NCI-H2171 treated with DMSO at 0.1 percent for 48 hours (cell line): ENCODE measurements at regions not wholly inside any gene's neighbourhood (a gene's known extent, or its start where the extent isn't known, plus 50 kb on each side); places are given as distances from the start of the nearest gene placed in this dataset.
"Not testable (repeated sequence)": the region's sequence is repeated elsewhere in the genome, so short reads cannot be mapped to it uniquely, and the experiment has no call there.

Experiments used
- DNase-seq: peaks from one replicate; lab custom pipeline; 2025; lab: John Stamatoyannopoulos, UW

DNA sequence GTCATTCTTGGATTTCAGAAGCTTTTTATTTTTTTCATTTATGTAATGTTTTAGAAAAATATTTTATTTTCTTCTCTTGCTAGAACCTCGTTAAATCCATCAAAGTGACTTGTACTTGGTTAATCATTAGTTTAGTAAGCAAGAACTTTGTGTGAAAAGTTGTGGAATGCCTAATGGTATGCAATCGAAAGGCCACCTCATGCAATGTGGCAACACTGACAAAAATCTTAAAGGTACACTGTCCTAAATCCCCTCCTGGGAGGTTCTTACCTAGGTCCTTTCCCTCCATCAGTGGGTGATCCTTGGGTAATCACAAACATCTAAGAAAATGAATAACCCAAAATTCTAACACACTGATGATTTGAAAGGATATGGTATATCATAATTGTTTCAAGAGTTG, 304.2 kb downstream of the DNAH5 start:
- DNase-seq: no peak

DNA sequence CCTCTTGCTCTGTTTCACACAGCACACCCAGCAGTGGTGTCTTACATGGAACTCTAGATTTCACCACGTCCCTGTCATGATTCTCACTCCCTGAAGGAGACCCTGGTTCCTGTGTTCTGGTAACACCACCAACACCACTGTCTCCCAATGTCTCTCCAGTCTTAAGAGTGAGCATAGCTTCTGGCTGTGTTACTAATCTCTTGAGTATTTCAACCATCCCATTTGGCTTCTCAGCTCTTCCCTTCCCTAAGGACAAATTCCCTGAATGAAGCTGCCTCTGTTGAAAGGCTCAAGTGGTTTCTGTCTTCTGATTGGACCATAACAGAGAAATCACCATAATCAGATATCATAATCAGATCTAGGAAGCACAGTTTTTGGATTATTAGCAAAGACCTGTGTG, 311.8 kb downstream of the DNAH5 start:
- DNase-seq: no peak

DNA sequence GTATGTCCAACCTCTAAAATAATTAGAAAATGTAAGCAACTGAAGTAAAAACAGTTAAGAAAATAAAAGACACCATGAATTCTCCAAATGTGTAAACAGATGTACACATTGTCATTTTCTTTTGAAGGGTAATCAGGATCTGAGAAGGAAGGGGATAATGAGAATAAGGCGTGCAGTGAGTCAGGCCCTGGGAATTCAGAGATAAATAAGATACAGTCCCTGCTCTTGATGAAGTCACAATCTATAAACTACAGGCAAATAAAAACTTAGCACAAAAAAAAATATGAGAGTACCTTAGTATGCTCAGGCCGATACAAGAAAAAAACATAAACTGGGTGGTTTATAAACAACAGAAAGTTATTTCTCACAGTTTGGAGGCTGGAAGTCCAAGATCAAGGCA, 315.3 kb downstream of the DNAH5 start:
- no peak for DNase-seq

DNA sequence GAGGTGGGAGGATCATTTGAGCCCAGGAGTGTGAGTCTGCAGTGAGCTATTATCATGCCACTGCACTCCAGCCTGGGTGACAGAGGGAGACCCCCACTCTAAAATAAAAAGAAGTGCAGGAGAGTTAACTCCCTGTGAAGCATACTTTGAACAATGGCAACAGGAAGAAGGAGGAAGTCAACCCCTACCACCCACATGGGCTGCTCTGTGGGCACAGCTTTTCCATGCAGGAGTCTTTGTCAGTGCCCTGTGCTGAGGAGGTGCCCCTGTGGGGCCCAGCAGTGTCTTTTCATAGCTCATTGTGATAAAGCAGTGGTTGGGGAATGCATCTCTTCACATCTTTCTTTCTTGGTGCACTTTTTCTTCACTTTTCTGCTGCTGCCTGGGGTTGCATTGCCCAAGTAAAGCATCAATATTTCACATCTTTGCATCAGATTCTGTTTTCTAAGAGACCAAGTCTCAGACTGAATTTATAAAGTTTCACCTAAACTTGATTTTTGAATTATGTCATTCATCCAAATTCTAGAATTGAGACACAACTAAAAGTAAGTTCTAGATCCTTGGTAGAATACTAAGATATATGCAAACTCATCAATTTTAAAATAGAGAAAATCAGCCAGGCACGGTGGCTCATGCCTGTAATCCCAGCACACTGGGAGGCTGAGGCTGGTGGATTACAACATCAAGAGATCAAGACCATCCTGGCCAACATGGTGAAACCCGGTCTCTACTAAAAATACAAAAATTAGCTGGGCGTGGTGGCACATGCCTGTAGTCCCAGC, 316.6 kb downstream of the DNAH5 start:
- DNase-seq: no peak

DNA sequence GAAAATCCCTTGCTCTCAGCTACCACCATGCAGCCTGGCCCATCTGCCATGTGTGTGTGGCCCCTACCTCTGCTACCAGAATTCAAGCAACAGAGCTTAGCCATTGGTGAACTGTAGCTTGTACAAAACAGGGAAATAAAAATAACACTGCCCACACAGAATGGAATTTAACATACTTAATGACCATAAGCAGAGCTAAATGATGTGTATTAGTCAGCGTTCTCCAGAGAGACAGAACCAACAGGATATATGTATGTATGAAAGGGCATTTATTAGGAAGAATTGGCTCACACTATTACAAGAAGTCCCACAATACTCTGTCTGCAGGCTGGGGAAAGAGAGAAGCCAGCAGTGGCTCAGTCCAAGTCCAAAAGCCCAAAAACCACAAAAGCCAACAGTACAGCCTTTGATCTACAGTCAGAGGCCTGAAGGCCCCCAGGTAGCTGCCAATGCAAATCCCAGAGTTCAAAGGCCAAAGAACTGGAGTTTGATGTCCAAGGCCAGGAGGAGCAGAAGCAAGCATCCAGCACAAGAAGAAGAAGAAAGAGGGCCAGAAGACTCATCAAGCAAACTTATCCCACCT, 318.8 kb downstream of the DNAH5 start:
- no peak for DNase-seq

DNA sequence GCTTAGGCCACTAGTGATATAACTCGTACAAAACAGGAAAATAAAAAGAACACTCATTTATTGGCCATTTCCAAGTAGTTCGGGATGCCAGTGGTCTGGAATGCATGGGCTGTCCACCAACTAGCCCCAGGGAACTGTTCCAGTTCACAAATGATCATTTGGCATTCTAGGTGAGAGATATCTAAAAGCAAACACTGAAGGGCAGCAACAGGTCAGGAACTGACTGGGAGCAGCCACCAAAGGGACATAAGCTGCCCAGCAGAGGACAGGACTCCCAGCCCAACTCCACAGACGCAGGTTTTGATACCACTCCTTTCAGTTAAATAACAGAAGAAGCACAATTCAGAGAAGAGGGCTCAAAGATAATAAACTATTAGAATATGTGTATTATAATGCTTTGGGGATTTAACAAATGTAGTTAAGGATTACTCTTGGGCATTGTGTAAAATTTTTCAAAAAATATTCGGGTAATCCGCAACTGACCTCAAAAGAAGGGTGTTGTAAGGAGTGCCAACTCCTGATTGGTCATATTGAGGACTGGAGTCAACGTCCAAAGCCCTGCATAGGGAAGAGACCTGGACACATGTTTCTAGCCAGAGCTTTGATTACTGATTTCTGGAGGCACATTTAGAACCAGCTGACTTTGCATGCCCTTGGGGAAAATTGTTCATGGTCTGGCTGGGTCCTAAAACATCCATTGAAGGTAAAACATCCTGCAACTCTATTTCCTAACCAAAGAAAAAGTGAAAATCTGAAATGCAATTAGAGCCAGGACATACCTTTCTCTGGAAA, 320.0 kb downstream of the DNAH5 start:
- no peak for DNase-seq

DNA sequence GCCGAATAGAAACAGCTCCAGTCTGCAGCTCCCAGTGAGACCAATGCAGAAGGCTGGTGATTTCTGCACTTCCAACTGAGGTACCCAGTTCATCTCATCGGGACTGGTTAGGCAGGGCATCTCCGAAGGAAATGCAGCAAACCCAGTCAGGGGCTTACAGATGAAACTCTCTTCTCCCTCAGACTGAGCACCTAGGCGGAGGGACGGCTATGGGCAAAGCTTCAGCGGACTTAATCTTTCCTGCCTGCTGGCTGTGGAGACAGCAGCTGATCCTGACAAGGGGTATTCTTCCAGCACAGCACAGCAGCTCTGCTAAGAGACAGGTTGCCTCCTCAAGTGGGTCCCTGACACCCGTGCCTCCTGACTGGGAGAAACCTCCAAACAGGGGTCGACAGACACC, 330.9 kb downstream of the DNAH5 start:
- DNase-seq: no peak

DNA sequence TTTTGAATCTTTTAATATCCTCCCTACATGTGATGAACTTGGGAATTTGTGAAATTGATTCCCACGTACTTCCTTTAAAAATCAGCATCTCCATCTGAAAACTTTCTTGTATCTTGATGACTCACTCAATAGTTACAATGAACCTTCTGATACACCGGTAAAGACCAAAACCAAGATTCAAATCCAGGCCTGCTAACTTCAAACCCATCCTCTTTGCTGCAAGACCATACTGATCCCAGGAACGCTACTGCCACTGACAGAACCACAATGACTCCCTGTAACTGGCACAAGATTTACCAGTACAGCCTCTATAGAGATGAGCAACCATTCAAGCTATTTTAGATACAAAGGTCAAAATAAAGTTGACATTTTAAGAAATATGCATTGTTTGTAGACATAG, 332.9 kb downstream of the DNAH5 start:
- no peak for DNase-seq

DNA sequence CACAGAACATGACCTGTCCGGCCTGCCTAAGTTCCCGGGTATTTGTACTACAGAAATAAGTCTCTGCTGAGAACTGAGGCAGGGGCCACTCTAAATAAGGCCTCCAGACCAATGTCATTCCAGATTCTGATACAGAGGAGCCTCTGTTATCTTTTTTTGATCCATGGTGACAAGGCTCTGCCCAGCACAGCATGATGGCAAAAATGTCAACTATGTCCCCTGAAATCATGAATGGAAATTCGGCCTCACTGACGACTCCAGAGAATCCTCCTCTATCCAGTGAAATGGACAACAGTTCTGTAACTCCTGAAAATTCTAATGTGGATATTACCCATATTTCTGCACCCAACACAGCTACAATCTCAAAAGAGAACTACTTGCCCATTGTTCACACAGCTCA, 335.0 kb downstream of the DNAH5 start:
- no peak for DNase-seq

DNA sequence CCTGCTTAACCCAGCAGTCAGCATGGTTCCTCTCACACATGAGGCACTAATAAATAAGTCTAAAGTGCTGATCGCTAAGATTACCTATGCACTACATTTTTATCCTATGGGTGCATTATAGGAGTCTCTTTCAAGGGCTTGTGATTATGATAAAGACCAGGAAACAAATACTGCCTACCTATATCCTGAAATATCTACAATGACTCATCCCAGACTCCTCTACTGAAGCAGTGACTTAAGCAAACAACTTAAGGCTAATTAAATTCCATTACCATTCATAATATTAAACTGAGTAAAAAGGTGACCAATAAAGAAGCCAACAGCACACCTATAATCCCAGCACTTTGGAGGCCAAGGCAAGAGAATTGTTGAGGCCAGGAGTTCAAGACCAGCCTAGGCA, 338.4 kb downstream of the DNAH5 start:
- no peak for DNase-seq

DNA sequence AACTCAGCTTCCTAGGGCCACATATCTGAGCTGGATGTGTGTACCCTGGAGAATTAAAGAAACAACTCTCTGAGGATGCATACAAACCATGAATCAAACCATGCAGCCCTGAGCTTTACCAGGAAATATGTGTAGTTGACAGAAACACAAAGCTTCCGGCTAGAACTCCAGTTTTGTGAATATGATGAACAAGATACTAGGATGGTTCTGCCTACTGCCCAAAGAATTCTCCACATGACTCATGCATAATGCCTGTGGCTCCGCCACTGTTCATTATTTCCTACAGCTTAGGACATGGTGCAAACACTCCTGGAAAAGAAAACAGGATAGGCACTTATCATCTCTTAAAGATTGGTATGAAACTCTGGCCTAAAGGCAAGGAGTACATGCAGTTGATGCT, 343.4 kb downstream of the DNAH5 start:
- DNase-seq: no peak

DNA sequence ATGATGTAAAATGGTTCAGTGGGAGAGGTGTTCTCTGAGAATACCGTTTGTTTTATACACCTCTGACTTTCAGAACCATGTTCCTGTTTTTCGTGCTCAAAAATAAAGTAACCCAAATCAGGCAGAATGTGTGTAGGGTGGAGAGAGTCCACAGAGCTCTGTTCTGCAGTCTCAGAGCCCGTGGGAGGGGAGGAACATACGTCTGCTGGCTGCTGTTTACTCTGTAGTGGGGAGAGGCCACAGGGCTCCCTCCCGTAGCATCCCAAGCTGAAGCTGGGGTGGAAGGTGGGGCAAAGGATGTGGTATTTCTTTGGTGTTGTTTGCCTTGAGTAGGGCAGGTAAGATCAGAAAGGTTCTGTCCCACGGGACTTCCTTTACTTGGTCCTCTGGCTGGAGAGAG, 348.5 kb downstream of the DNAH5 start:
- DNase-seq: no peak

DNA sequence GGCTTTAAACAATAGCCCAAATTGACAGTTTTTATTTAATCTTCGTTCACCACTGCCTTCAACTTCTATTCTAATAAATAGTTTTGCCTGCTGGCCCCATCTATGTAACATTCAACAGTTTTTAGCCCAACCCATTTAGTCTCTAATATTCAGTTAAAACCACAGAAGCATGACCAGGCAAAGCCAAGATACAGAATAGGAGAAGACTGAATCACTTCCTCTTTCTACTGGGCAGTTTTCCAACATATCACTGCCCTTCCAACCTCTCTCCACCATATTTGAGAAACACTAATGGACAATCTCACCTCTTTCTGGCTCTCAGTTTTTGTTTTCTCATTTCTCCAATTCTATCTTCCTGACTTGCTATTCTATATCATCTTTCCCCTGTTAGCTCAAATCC, 352.9 kb downstream of the DNAH5 start:
- no peak for DNase-seq

DNA sequence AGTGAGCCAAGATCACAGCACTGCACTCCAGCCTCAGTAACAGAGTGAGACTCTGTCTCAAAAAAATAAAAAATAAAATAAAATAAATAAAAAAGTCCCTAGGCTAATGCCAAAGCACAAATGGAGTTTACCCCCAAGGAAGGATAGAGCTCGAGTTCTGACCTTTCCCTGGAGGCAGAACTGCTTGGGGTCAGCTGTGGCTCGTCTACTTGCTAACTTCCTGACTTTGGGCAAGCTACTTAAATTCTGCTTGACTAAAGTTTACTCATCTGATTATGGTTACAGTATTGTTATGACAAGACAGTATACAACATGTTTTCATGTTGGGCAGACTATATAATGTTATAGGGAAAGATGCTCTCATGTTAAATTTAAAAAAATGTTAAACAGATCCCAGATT, 359.2 kb downstream of the DNAH5 start:
- DNase-seq: no peak

DNA sequence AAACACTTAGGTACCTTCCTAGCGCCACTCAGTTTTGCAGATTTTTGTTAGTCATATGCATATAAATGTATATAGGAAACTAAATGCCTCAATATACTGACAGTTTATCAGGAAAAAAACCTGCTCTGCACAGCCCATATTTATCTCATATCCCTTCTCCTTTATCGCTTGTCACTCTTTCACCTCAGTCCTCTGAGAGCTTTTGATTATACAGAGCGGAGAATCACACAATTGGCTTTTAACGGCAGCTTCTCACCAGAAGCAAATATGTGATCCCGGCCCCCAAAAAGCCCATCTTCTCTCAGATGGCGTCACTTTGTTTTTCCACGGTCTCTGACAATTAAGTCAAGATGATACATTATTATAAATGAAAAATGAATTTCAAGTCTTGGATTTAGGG, 362.6 kb downstream of the DNAH5 start:
- DNase-seq: no peak

DNA sequence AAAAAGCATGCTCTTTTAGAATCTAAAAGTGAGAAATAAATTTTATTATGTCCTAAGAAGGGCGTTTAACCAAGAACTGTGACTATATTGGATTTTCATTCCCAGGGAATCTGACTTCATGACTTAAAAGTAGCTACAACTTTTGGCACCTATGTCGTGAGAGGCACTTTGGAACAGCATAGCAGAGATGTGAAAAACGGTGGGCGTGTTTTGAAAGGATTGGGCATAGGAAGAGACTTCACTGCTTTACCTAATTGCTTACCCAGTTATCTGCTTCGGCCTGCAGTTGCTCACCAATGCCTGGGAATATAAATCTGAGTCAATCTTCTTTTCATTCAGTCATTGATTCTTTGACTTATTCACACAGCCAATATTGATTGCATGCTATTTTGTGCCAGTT, 363.4 kb downstream of the DNAH5 start:
- no peak for DNase-seq

DNA sequence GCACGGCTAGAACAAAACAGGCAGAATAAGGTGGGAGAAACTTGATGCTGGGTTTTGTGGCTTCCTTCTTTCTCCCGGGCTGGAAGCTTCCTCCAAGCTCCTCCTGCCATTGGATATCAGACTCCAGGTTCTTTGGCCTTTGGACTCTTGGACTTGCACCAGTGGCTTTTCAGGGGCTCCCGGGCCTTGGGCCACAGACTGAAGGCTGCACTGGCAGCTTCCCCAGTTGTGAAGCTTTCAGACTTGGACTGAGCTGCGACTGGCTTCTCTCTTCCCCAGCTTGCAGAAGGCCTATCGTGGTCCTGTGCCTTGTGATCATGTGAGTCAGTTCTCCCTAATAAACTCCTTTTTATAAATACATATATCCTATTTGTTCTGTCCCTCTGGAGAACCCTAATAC, 364.4 kb downstream of the DNAH5 start:
- no peak for DNase-seq

DNA sequence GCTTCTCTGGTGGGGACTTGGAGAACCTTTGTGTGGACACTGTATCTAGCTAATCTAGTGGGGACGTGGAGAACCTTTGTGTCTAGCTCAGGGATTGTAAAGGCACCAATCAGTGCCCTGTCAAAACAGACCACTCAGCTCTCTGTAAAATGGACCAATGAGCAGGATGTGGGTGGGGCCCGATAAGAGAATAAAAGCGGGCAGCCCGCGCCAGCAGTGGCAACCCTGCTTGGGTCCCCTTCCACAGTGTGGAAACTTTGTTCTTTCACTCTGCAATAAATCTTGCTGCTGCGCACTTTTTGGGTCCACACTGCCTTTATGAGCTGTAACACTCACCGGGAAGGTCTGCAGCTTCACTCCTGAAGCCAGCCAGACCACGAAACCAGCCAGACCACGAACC, 365.4 kb downstream of the DNAH5 start:
- not testable (repeated sequence) for DNase-seq

DNA sequence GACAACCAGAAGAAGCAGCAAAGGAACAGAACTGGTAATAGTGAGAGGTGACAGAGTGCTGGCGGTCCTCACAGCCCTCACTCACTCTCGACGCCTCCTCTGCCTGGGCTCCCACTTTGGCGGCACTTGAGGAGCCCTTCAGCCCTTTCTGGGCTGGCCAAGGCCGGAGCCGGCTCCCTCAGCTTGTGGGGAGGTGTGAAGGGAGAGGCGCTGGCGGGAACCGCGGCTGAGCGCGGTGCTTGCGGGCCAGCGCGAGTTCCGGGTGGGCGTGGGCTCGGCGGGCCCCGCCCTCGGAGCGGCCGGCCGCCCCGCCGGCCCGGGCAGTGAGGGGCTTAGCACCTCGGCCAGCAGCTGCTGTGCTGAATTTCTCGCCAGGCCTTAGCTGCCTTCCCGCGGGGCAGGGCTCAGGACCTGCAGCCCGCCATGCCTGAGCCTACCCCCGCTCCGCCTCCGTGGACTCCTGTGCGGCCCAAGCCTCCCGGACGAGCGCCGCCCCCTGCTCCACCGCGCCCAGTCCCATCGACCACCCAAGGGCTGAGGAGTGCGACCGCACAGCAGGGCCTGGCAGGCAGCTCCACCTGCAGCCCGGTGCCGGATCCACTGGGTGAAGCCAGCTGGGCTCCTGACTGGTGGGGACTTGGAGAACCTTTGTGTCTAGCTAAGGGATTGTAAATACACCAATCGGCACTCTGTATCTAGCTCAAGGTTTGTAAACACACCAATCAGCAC, 366.0 kb downstream of the DNAH5 start:
- not testable (repeated sequence) for DNase-seq

DNA sequence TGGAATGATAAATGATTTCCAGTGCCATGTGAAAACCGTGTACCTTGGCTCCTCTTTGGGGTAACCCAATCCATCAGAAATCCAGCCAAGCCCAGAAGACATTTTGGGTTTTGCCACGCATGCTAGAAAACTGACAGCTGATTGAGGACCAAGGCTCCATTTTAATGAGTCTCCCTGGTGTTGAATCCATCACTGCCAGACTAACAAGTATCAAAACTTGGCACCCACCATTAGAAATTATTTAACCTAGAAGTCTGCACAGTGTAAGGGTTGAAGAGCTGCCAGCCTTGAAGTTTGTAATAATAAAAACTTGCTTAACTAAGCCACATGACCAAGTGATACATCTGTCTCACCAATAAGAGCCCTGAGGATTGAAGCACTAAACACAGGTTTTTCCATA, 369.9 kb downstream of the DNAH5 start:
- DNase-seq: no peak

DNA sequence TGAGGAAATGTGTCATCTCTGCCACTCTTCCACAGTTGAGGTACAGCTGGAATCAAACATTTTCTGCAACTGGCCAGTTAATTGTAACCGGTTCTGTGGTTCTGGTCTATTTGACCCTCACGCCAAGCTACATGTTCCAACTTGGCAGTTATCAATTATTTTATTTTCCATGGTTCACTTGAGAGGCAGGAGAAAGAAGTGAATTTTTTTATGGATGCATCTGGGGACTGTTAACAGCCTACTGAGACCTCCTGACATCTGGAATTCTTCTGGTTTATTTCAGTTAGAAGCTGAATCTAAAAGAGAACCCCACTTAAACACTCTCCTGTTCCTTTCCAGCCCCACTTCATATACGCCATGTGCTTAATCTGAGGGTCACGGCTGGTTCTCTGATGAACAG, 372.3 kb downstream of the DNAH5 start:
- no peak for DNase-seq

DNA sequence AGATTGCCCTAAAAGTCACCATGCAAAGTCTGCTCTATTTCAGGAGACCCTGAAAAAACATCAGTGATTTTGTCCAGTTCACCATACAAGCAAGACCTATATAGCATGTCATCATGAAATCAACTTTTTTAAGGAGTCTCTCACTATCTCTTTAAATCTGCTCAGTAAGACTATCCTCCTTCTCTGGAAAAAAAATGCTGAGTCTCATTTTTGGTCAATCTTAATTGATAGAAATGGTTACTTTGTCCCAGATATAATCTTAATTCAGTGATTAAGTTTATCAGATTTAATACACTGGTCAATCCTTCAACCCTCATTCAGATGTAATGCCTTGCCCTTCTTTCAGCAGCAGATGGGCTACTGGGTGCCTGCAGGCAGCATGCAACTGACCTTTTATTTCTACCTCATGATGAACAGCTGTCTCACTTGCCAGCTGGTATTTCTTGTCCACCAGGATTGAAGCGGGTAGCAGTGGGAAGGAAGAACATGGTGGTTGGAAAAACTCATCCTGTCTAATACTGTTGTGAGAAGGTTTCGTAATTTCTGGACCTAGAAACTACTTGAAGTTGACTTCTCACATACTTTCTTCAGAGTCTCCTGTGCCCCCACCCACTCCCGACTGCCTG, 375.3 kb downstream of the DNAH5 start:
- DNase-seq: no peak
